ENCODE measurements at regions not wholly inside any gene's neighbourhood (a gene's known extent, or its start where the extent isn't known, plus 50 kb on each side); places are given as distances from the start of the nearest gene placed in this dataset.

GRCh38 chr16:61295311-61295710, 740.9 kb downstream of the CDH8 start:
- TF ChIP-seq, protein P1, sequence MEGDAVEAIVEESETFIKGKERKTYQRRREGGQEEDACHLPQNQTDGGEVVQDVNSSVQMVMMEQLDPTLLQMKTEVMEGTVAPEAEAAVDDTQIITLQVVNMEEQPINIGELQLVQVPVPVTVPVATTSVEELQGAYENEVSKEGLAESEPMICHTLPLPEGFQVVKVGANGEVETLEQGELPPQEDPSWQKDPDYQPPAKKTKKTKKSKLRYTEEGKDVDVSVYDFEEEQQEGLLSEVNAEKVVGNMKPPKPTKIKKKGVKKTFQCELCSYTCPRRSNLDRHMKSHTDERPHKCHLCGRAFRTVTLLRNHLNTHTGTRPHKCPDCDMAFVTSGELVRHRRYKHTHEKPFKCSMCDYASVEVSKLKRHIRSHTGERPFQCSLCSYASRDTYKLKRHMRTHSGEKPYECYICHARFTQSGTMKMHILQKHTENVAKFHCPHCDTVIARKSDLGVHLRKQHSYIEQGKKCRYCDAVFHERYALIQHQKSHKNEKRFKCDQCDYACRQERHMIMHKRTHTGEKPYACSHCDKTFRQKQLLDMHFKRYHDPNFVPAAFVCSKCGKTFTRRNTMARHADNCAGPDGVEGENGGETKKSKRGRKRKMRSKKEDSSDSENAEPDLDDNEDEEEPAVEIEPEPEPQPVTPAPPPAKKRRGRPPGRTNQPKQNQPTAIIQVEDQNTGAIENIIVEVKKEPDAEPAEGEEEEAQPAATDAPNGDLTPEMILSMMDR (IDR thresholded peaks at IDR 0.05; ENCODE audit: insufficient read depth, low read length, poor library complexity, severe bottlenecking): no peak
- no peak for TF ChIP-seq EZH2phosphoT487 (conservative IDR thresholded peaks at IDR 0.05; ENCODE audit: low read length)

Data from SU-DHL-6 (cell line).